ENCODE measurements at regions not wholly inside any gene's neighbourhood (a gene's known extent, or its start where the extent isn't known, plus 50 kb on each side); places are given as distances from the start of the nearest gene placed in this dataset.

DNA sequence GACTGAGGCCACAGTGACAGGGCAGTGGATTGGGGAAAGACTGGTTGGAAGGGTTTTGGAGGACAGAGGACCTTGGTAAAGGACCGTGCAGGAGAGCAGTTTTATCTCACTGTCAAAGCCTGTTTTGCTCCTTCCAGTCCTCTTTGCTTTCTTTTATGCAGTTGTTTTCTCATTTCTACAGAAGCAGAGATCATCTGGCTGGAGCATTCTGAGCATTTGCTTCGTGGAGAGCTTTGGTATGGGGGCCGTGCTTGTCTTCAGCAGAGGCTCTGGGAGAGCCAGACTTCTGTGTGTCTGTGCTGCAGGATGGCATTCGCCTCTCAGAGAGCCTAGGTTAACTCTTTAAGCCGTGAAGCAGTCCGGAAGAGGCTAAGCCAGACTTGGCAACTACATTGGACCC is 171.8 kb upstream of the TUT7 start:
- TF ChIP-seq, protein P1, sequence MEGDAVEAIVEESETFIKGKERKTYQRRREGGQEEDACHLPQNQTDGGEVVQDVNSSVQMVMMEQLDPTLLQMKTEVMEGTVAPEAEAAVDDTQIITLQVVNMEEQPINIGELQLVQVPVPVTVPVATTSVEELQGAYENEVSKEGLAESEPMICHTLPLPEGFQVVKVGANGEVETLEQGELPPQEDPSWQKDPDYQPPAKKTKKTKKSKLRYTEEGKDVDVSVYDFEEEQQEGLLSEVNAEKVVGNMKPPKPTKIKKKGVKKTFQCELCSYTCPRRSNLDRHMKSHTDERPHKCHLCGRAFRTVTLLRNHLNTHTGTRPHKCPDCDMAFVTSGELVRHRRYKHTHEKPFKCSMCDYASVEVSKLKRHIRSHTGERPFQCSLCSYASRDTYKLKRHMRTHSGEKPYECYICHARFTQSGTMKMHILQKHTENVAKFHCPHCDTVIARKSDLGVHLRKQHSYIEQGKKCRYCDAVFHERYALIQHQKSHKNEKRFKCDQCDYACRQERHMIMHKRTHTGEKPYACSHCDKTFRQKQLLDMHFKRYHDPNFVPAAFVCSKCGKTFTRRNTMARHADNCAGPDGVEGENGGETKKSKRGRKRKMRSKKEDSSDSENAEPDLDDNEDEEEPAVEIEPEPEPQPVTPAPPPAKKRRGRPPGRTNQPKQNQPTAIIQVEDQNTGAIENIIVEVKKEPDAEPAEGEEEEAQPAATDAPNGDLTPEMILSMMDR (IDR thresholded peaks at IDR 0.05): no peak
- TF ChIP-seq POLR2AphosphoS5 (IDR thresholded peaks at IDR 0.05) (no peak), POLR2A (IDR thresholded peaks at IDR 0.05; ENCODE audit: low read depth) (no peak), EP300 (IDR thresholded peaks at IDR 0.05) (no peak)

Measured in esophagus muscularis mucosa (tissue), 4 donors.